Peyer's patch (tissue), 4 donors: ENCODE measurements at regions not wholly inside any gene's neighbourhood (a gene's known extent, or its start where the extent isn't known, plus 50 kb on each side); places are given as distances from the start of the nearest gene placed in this dataset.

Experiments used
- CTCF ChIP-seq, 6 experiments: fragments of 450-650 bp in 4 of 6; fragments of 200-600 bp in 2 of 6; sonication (generic) in 1 of 6; IDR thresholded peaks; one replicate each; pipeline ENCODE4 v1.5.1; 2017 to 2019; ENCODE audit warnings: antibody characterized with exemption in 6 of 6, mild to moderate bottlenecking in 3 of 6, moderate library complexity in 1 of 6
- POLR2A ChIP-seq, 2 donors: fragments of 450-650 bp; IDR thresholded peaks; one replicate each; pipeline ENCODE4 v1.5.1; 2017; ENCODE audit warnings: antibody characterized with exemption in 2 of 2, mild to moderate bottlenecking in 2 of 2, moderate library complexity in 2 of 2

GRCh38 chr4:104722467-104722866, 227.8 kb upstream of the CXXC4 start:
- TF ChIP-seq CTCF (IDR thresholded peaks at IDR 0.05) = no peak
- TF ChIP-seq POLR2A (IDR thresholded peaks at IDR 0.05) = no peak
